WTC11 (cell line): ENCODE measurements at regions not wholly inside any gene's neighbourhood (a gene's known extent, or its start where the extent isn't known, plus 50 kb on each side); places are given as distances from the start of the nearest gene placed in this dataset.
A peak's percentile ranks its signal among the peaks of the same experiment; 100 is the strongest.

Source experiments
- ATAC-seq: fragments of 200-7000 bp; cut with Tn5 transposase; 2 replicates; pipeline ENCODE4 v1.10.0; 2021; ENCODE audit warnings: mild to moderate bottlenecking, moderate library complexity
- CTCF ChIA-PET: fragments of 300-600 bp; sonication (Branson Sonifier 250); formaldehyde crosslinking; loops from one replicate; lab custom pipeline; 2021; ENCODE audit warnings: antibody characterized with exemption; lab: Charles Lee
- POLR2A ChIA-PET: fragments of 350-600 bp; sonication (Branson Sonifier 250); formaldehyde crosslinking; loops from one replicate; lab custom pipeline; 2021; ENCODE audit warnings: antibody characterized with exemption; lab: Charles Lee
- DNase-seq: peaks from one replicate; pipeline ENCODE4 v3.0.0; 2021; ENCODE audit warnings: low spot score
- H3K27ac Mint-ChIP-seq: 2 replicates; pipeline ENCODE4 v1.8.0; 2021; ENCODE audit warnings: mixed read lengths
- H3K27me3 Mint-ChIP-seq: 2 replicates; pipeline ENCODE4 v1.8.0; 2021; ENCODE audit warnings: low read depth, mild to moderate bottlenecking, moderate library complexity, mixed read lengths
- H3K36me3 Mint-ChIP-seq: 2 replicates; pipeline ENCODE4 v1.8.0; 2021; ENCODE audit warnings: mixed read lengths
- H3K4me1 Mint-ChIP-seq: 2 replicates; pipeline ENCODE4 v1.8.0; 2022; ENCODE audit warnings: mixed read lengths
- H3K4me3 Mint-ChIP-seq: 2 replicates; pipeline ENCODE4 v1.8.0; 2021; ENCODE audit warnings: mild to moderate bottlenecking, moderate library complexity, mixed read lengths
- H3K9me3 Mint-ChIP-seq: 2 replicates; pipeline ENCODE4 v1.8.0; 2021; ENCODE audit warnings: mixed read lengths
- ARID4B ChIP-seq: sonication (generic); formaldehyde crosslinking; IDR thresholded peaks from 2 replicates; pipeline ENCODE4 v1.8.0; 2023; ENCODE audit warnings: missing genetic modification reagents, mild to moderate bottlenecking, borderline replicate concordance
- ATF1 ChIP-seq: sonication (generic); formaldehyde crosslinking; IDR thresholded peaks from 2 replicates; pipeline ENCODE4 v1.8.1; 2023; ENCODE audit warnings: mild to moderate bottlenecking, moderate library complexity, missing genetic modification reagents
- E2F4 ChIP-seq: sonication (generic); formaldehyde crosslinking; IDR thresholded peaks from 2 replicates; pipeline ENCODE4 v1.8.1; 2022; ENCODE audit warnings: low read depth, mild to moderate bottlenecking, moderate library complexity, missing genetic modification reagents, borderline replicate concordance
- EMX1 ChIP-seq: fragments of 250-450 bp; sonication (Bioruptor Pico); IDR thresholded peaks from 2 replicates; pipeline ENCODE4 v1.8.0; 2021; ENCODE audit warnings: mild to moderate bottlenecking
- ETV6 ChIP-seq: sonication (generic); formaldehyde crosslinking; IDR thresholded peaks from 2 replicates; pipeline ENCODE4 v1.8.1; 2022; ENCODE audit warnings: mild to moderate bottlenecking, missing genetic modification reagents
- FOXK1 ChIP-seq: sonication (generic); formaldehyde crosslinking; IDR thresholded peaks from 2 replicates; pipeline ENCODE4 v1.8.0; 2022; ENCODE audit warnings: mild to moderate bottlenecking, moderate library complexity, missing genetic modification reagents
- GABPB1 ChIP-seq: sonication (generic); formaldehyde crosslinking; IDR thresholded peaks from 2 replicates; pipeline ENCODE4 v1.8.1; 2023; ENCODE audit warnings: mild to moderate bottlenecking, missing genetic modification reagents
- HMGXB4 ChIP-seq: sonication (generic); formaldehyde crosslinking; IDR thresholded peaks from 2 replicates; pipeline ENCODE4 v1.8.1; 2023; ENCODE audit warnings: mild to moderate bottlenecking, moderate library complexity, missing genetic modification reagents
- JUN ChIP-seq: sonication (generic); formaldehyde crosslinking; IDR thresholded peaks from 2 replicates; pipeline ENCODE4 v1.8.0; 2023; ENCODE audit warnings: mild to moderate bottlenecking, missing genetic modification reagents
- KAT7 ChIP-seq: sonication (generic); formaldehyde crosslinking; IDR thresholded peaks from 2 replicates; pipeline ENCODE4 v1.8.1; 2023; ENCODE audit warnings: missing genetic modification reagents, mild to moderate bottlenecking, borderline replicate concordance
- MLX ChIP-seq: sonication (generic); formaldehyde crosslinking; IDR thresholded peaks from 2 replicates; pipeline ENCODE4 v1.8.1; 2023; ENCODE audit warnings: mild to moderate bottlenecking, missing genetic modification reagents, moderate library complexity
- MXD4 ChIP-seq: fragments of 250-450 bp; sonication (Bioruptor Pico); IDR thresholded peaks from 2 replicates; pipeline ENCODE4 v1.8.0; 2021; ENCODE audit warnings: mild to moderate bottlenecking, moderate library complexity, borderline replicate concordance
- OVOL2 ChIP-seq: fragments of 250-450 bp; sonication (Bioruptor Pico); IDR thresholded peaks from 2 replicates; pipeline ENCODE4 v1.9.0; 2021; ENCODE audit warnings: mild to moderate bottlenecking, borderline replicate concordance
- PRRX2 ChIP-seq: fragments of 250-450 bp; sonication (Bioruptor Pico); IDR thresholded peaks from 2 replicates; pipeline ENCODE4 v1.8.0; 2021; ENCODE audit warnings: mild to moderate bottlenecking
- SMAD3 ChIP-seq: sonication (generic); formaldehyde crosslinking; IDR thresholded peaks from 2 replicates; pipeline ENCODE4 v1.8.0; 2022; ENCODE audit warnings: missing genetic modification reagents, mild to moderate bottlenecking, borderline replicate concordance
- TEAD1 ChIP-seq: sonication (generic); formaldehyde crosslinking; IDR thresholded peaks from 2 replicates; pipeline ENCODE4 v1.8.0; 2022; ENCODE audit warnings: mild to moderate bottlenecking, missing genetic modification reagents
- USF1 ChIP-seq: sonication (generic); formaldehyde crosslinking; IDR thresholded peaks from 2 replicates; pipeline ENCODE4 v1.8.0; 2022; ENCODE audit warnings: mild to moderate bottlenecking, missing genetic modification reagents
- USF2 ChIP-seq: sonication (generic); formaldehyde crosslinking; IDR thresholded peaks from 2 replicates; pipeline ENCODE4 v1.8.1; 2023; ENCODE audit warnings: mild to moderate bottlenecking, missing genetic modification reagents, moderate library complexity
- ZNF219 ChIP-seq: sonication (generic); formaldehyde crosslinking; IDR thresholded peaks from 2 replicates; pipeline ENCODE4 v1.8.0; 2023; ENCODE audit warnings: missing genetic modification reagents, mild to moderate bottlenecking, borderline replicate concordance
- ZNF232 ChIP-seq: sonication (generic); formaldehyde crosslinking; IDR thresholded peaks from 2 replicates; pipeline ENCODE4 v1.8.0; 2022; ENCODE audit warnings: mild to moderate bottlenecking, missing genetic modification reagents
- ZNF317 ChIP-seq: sonication (generic); formaldehyde crosslinking; IDR thresholded peaks from 2 replicates; pipeline ENCODE4 v1.8.1; 2023; ENCODE audit warnings: low read depth, mild to moderate bottlenecking, moderate library complexity, missing genetic modification reagents, borderline replicate concordance
- ZNF416 ChIP-seq: fragments of 250-450 bp; sonication (Bioruptor Pico); IDR thresholded peaks from 2 replicates; pipeline ENCODE4 v1.9.0; 2021; ENCODE audit warnings: mild to moderate bottlenecking, inconsistent platforms
- ZSCAN18 ChIP-seq: fragments of 250-450 bp; sonication (Bioruptor Pico); IDR thresholded peaks from 2 replicates; pipeline ENCODE4 v2.1.2; 2022; ENCODE audit warnings: mild to moderate bottlenecking, moderate library complexity

- no peak for TF ChIP-seq SMAD3
- TF ChIP-seq EMX1 (CRISPR knock-in tag), result no peak
- no peak for TF ChIP-seq KAT7 (CRISPR knock-in tag)
- no peak for TF ChIP-seq ZNF416 (CRISPR knock-in tag)
- TF ChIP-seq PRRX2 (CRISPR knock-in tag), result no peak
- no peak for TF ChIP-seq MLX (CRISPR knock-in tag)
- TF ChIP-seq, all 79 proteins: peak for 0
Observed at GRCh38 chr2:147648471-147648870, 196.4 kb upstream of the ACVR2A start (continued).

GRCh38 chr2:147647816-147648215, 197.0 kb upstream of the ACVR2A start:
- H3K27me3 Mint-ChIP-seq, result no peaks in the 10 kb centered on the region

More at GRCh38 chr2:147647816-147648215, 197.0 kb upstream of the ACVR2A start:
- H3K4me3 Mint-ChIP-seq, result no peak overlapping the region
- no peak for TF ChIP-seq ZNF219
- no peak for TF ChIP-seq TEAD1 (CRISPR knock-in tag)
- TF ChIP-seq JUN (CRISPR knock-in tag), result no peak
- no peak for TF ChIP-seq ZNF317 (CRISPR knock-in tag)
- no peak for TF ChIP-seq MXD4 (CRISPR knock-in tag)
- no peak for TF ChIP-seq ZNF416 (CRISPR knock-in tag)
- no peak for TF ChIP-seq OVOL2 (CRISPR knock-in tag)
- no peak for TF ChIP-seq E2F4
- no peak for TF ChIP-seq ZSCAN18
- no peak for TF ChIP-seq USF1 (CRISPR knock-in tag)
- no peak for TF ChIP-seq ATF1 (CRISPR knock-in tag)
- TF ChIP-seq ARID4B (CRISPR knock-in tag), result no peak
- TF ChIP-seq ZNF232 (CRISPR knock-in tag), result no peak
- no peak for TF ChIP-seq GABPB1 (CRISPR knock-in tag)
- no peak for TF ChIP-seq SMAD3
- no peak for TF ChIP-seq HMGXB4 (CRISPR knock-in tag)
- no peak for TF ChIP-seq ETV6 (CRISPR knock-in tag)
- TF ChIP-seq FOXK1 (CRISPR knock-in tag), result no peak
- no peak for TF ChIP-seq USF2 (CRISPR knock-in tag)
- H3K36me3 Mint-ChIP-seq, result no peaks in the 10 kb centered on the region
- peaks cover 48% of the 10 kb centered on the region for H3K4me1 Mint-ChIP-seq
- no peaks in the 10 kb centered on the region for H3K9me3 Mint-ChIP-seq
- ChIA-PET POLR2A (no interaction called here), CTCF (interaction anchor here (1.3 kb wide), 1 partner anchor 263 kb away, joined by 5 read pairs; no protein-coding TSS in a partner anchor)
- peak overlapping the region; percentile 32; the same call in 1 of the 2 replicates for H3K27ac Mint-ChIP-seq
- no peak for DNase-seq
- no peak for ATAC-seq
